ENCODE measurements at regions not wholly inside any gene's neighbourhood (a gene's known extent, or its start where the extent isn't known, plus 50 kb on each side); places are given as distances from the start of the nearest gene placed in this dataset.

DNA sequence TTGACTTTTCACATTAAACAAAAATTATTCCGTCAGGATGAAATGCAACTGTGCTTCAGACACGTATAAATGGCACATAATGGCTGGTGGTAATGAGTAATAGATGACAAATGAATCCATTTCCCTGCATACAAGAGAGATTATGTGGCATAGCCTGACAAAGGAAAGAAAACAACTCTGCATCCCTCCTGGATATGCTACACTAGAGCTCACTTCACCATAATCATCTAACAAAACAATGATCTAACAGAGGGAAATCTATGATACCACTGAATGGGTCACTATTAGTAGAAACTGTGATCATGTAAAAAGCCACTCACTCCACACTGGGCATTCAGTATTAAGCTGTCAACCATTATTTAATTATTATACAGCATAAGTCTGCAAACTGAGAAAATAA is 1498.4 kb downstream of the EFNB2 start:
- Mint-ChIP-seq H3K4me3 (no peak overlapping the region), H3K36me3 (ENCODE audit: low read depth) (no peaks in the 10 kb centered on the region), H3K27me3 (ENCODE audit: low read depth) (no peaks in the 10 kb centered on the region), H3K4me1 (no peaks in the 10 kb centered on the region), H3K9me3 (peaks cover 11% of the 10 kb centered on the region), H3K27ac (no peak overlapping the region)
- TF ChIP-seq, protein P1, sequence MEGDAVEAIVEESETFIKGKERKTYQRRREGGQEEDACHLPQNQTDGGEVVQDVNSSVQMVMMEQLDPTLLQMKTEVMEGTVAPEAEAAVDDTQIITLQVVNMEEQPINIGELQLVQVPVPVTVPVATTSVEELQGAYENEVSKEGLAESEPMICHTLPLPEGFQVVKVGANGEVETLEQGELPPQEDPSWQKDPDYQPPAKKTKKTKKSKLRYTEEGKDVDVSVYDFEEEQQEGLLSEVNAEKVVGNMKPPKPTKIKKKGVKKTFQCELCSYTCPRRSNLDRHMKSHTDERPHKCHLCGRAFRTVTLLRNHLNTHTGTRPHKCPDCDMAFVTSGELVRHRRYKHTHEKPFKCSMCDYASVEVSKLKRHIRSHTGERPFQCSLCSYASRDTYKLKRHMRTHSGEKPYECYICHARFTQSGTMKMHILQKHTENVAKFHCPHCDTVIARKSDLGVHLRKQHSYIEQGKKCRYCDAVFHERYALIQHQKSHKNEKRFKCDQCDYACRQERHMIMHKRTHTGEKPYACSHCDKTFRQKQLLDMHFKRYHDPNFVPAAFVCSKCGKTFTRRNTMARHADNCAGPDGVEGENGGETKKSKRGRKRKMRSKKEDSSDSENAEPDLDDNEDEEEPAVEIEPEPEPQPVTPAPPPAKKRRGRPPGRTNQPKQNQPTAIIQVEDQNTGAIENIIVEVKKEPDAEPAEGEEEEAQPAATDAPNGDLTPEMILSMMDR (IDR thresholded peaks at IDR 0.05; ENCODE audit: unreplicated experiment in 3 of 3) = no peak

DNA sequence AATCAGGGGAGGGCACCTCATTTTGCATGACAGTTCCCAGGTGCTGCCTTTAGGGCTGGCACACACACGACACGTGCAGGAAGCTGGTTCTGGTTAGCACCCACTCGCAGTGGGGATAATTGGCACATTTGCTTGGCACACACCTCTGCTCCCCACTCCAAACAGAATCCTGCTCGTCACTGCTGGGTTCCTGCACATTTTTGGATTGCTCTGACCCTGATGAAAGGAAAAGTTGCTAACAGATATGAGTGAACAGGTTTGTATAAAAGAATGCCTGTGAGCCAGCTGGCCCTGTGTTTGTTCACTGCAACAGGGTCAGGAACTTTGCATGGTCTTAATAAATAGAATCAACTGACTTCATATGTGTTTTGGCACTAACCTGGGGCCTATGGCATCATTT is 1500.4 kb downstream of the EFNB2 start:
- TF ChIP-seq, protein P1 (IDR thresholded peaks at IDR 0.05; ENCODE audit: unreplicated experiment in 3 of 3) = no peak
- Mint-ChIP-seq H3K36me3 (ENCODE audit: low read depth) (no peaks in the 10 kb centered on the region), H3K9me3 (no peaks in the 10 kb centered on the region), H3K4me3 (no peak overlapping the region), H3K27ac (no peak overlapping the region), H3K27me3 (ENCODE audit: low read depth) (no peaks in the 10 kb centered on the region), H3K4me1 (no peaks in the 10 kb centered on the region)

DNA sequence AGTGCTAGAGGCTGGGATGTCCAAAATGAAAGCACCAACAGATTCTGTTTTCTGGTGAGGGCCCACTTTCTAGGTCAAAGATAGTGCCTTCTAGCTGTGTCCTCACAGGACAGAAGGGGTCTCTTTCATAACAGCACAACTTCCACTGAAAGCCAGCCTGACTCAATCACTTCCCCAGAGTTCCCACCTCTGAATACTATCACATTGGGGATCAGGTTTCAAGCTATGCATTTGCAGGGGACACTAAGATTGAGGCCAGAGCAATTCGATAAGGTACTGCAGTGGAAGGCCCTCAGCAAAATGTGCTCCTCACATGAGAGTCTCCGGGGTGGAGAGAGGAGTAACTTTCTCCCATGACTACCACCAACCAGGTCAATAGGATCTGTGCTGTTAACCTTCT is 1501.5 kb downstream of the EFNB2 start:
- Mint-ChIP-seq H3K4me1 (no peaks in the 10 kb centered on the region), H3K9me3 (no peaks in the 10 kb centered on the region), H3K4me3 (no peak overlapping the region), H3K36me3 (ENCODE audit: low read depth) (no peaks in the 10 kb centered on the region), H3K27me3 (ENCODE audit: low read depth) (no peaks in the 10 kb centered on the region), H3K27ac (no peak overlapping the region)
- TF ChIP-seq, protein P1 (IDR thresholded peaks at IDR 0.05; ENCODE audit: unreplicated experiment in 3 of 3) = no peak

DNA sequence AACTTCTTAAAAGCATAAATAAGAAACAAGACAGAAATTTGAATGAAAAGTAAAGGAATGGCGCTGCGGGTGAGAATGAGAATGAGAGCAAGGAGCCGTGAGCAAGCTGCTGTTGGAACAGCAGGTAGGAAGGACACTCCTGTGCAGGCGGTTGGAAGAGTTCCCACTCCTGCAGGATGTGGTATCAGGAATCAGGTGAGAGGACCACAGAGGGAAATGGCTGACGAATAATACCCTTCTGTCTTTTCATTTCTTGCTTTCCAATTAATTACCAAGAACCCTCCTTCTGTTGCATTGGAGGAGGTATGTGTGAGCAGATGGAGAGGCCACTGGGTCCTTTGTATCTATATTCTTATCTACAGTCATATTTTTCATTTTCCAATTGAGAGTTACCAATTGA is 1504.2 kb downstream of the EFNB2 start:
- Mint-ChIP-seq H3K36me3 (ENCODE audit: low read depth) (no peaks in the 10 kb centered on the region), H3K4me3 (no peak overlapping the region), H3K9me3 (no peaks in the 10 kb centered on the region), H3K4me1 (no peaks in the 10 kb centered on the region), H3K27ac (no peak overlapping the region), H3K27me3 (ENCODE audit: low read depth) (no peaks in the 10 kb centered on the region)
- TF ChIP-seq, protein P1 (IDR thresholded peaks at IDR 0.05; ENCODE audit: unreplicated experiment in 3 of 3) = no peak

DNA sequence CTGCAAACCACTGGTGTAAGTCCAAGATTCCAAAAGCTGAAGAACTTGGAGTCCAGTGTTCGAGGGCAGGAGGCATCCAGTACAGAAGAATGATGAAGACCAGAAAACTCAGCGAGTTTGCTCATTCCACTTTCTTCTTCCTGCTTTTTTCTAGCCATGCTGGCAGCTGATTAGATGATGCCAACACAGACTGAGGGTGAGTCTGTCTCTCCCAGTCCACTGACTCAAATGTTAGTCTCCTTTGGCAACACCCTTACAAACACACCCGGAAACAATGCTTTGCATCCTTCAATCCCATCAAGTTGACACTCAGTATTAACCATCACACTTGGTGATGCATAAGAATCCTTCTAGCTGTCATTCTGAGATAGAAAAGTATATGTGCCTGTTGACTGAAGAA is 1504.6 kb downstream of the EFNB2 start:
- Mint-ChIP-seq H3K4me1 (no peaks in the 10 kb centered on the region), H3K4me3 (no peak overlapping the region), H3K36me3 (ENCODE audit: low read depth) (no peaks in the 10 kb centered on the region), H3K27me3 (ENCODE audit: low read depth) (no peaks in the 10 kb centered on the region), H3K9me3 (no peaks in the 10 kb centered on the region), H3K27ac (no peak overlapping the region)
- TF ChIP-seq, protein P1 (IDR thresholded peaks at IDR 0.05; ENCODE audit: unreplicated experiment in 3 of 3) = no peak

DNA sequence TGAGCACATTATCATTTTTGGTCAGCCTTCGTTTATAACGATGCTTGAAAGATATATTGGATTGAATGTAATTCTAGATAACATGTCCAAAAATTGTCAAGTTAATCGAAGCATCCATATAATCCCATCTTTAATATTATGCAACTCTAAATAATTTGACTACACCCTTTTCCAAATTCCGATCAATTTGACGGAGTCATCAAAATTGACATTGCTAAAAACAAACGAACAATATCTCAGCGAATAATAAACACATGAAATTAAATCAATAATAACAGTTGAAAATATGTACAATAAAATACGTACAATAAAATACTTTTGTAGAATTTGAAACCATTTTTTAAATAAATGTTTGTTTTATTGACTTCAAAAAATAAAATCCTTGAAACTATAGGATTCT is 1516.4 kb downstream of the EFNB2 start:
- H3K27ac Mint-ChIP-seq = no peak overlapping the region
- H3K36me3 Mint-ChIP-seq (ENCODE audit: low read depth) = no peaks in the 10 kb centered on the region
- H3K4me1 Mint-ChIP-seq = peaks cover 8% of the 10 kb centered on the region
- H3K4me3 Mint-ChIP-seq = no peak overlapping the region
- no peaks in the 10 kb centered on the region for H3K27me3 Mint-ChIP-seq (ENCODE audit: low read depth)
- TF ChIP-seq, protein P1 (IDR thresholded peaks at IDR 0.05; ENCODE audit: unreplicated experiment in 3 of 3) = no peak
- H3K9me3 Mint-ChIP-seq = no peaks in the 10 kb centered on the region
